Activated CD8-positive, alpha-beta memory T cell treated with anti-CD3 and anti-CD28 coated beads for 48 hours (primary cell): ENCODE measurements at regions not wholly inside any gene's neighbourhood (a gene's known extent, or its start where the extent isn't known, plus 50 kb on each side); places are given as distances from the start of the nearest gene placed in this dataset.
"Not testable (repeated sequence)": the region's sequence is repeated elsewhere in the genome, so short reads cannot be mapped to it uniquely, and the experiment has no call there.

Experiments used
- DNase-seq, 3 experiments: peaks; one replicate each; pipeline ENCODE4 v3.0.0-alpha.2; 2020; ENCODE audit warnings: low read depth in 2 of 3, low spot score in 2 of 3

GRCh38 chr9:95785209-95785608 lies 90.3 kb upstream of the ERCC6L2 start:
- DNase-seq = no peak

DNA sequence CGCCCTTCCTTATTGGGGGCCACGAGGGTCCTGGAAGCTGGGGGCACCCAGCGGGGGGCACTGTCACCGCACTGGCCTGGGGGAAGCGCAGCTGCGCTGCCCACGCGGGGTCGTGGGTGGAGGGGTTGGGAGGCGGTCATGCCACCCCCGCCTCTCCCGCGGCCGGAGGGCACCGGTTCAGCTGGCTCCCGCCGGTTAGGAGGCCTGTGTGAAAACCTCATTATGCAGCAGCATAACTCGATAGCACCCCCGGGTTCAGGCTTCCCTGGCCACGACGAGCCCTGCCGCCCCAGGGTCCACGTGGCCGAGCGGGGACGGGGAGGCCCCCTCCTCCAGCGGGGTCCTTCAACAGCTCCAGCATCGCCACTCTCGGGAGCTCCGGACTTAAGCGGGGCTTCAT lies 91.2 kb upstream of the ERCC6L2 start:
- DNase-seq = no peak

- DNase-seq = no peak
These were observed 92.0 kb upstream of the ERCC6L2 start for GRCh38 chr9:95783426-95783975.

DNA sequence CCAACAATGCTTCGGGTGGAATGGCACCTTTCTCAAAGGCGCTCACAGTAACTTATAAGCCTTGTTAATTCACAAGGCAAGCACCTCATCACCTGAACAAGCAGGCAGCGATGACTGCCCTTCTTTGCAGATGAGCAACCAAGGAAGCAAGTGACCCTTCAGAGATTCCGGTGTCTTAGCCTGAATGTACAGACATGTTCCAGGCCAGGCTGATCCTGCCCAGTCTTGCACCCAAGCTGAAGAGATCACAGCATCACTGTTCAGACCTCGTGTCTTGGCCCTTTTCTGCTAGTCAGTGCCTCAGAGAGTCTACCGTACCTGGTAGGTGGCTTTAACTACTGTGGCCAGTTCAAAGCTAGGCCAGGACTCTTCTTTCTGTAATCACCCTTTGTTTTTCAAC lies 94.7 kb upstream of the ERCC6L2 start:
- no peak for DNase-seq

- DNase-seq = no peak
These were observed 95.4 kb upstream of the ERCC6L2 start for GRCh38 chr9:95780121-95780520.

GRCh38 chr9:95779597-95779996 lies 95.9 kb upstream of the ERCC6L2 start:
- DNase-seq = not testable (repeated sequence)

DNA sequence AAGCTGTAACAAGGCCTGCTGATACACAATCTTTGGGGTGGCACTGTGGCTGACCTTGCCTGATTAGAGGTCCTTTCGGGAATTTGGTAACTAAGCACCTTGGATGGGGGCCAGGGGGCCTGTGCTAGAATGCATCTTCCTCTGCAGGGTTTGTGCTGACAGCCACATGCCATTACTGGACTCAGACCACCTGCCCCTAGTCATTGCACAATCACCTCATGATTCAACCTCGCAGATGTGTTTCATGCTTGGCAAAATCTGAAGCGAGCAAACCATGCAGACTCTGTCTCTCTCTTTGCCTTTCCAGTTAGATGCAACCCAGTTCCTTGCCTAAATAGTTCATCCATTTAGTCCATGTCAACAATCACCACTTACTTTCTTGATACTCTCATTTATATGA lies 96.5 kb upstream of the ERCC6L2 start:
- DNase-seq = no peak

DNA sequence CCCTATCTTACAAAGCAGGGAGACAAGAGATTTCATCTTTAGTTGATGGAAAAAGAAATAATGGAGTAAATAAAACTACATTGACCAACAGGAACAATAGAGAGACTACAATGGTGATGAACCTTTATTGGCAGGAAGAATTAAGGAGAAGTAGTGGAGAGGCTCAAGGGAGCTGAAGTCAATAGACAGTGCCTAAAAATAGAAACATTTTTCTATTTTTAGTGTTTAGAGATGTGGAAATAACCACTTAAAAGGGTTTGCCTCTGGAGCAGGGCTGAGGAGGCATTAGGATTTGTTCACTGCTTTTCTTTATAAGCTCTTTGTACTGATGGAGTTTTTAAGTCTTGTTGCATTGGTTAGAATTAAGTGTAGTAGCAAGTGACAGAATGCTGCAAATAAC lies 98.4 kb upstream of the ERCC6L2 start:
- no peak for DNase-seq

- DNase-seq = no peak
These were observed 99.3 kb upstream of the ERCC6L2 start for GRCh38 chr9:95776176-95776575.

GRCh38 chr9:95775191-95775590 lies 100.3 kb upstream of the ERCC6L2 start:
- no peak for DNase-seq

- DNase-seq = no peak
These were observed 102.5 kb upstream of the ERCC6L2 start for GRCh38 chr9:95773053-95773418.

- no peak for DNase-seq
These were observed 103.0 kb upstream of the ERCC6L2 start for GRCh38 chr9:95772320-95773052.

- DNase-seq = no peak
These were observed 103.8 kb upstream of the ERCC6L2 start for GRCh38 chr9:95771556-95772246.

DNA sequence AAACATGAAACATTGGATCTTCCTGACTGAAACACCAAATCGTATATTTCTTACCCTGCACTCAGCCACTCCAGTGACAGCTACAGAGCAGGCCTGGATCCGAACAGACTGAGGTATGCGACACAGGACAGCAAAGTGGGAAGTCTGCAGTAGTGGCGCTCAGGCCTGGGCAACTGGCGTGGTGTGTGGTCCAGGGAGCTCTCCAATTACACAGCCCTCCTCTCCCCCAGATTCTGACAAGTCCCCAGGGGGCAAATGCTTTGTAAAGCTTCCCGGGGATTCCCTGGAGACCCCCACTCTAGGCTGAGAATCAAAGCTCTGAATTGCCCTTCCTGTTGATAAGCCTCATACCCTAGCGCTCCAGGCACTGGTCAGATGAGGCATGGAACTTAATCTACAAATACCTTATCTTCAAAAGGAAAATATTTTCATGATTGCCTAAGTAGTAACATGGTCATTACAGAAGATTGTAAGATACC lies 104.8 kb upstream of the ERCC6L2 start:
- no peak for DNase-seq

DNA sequence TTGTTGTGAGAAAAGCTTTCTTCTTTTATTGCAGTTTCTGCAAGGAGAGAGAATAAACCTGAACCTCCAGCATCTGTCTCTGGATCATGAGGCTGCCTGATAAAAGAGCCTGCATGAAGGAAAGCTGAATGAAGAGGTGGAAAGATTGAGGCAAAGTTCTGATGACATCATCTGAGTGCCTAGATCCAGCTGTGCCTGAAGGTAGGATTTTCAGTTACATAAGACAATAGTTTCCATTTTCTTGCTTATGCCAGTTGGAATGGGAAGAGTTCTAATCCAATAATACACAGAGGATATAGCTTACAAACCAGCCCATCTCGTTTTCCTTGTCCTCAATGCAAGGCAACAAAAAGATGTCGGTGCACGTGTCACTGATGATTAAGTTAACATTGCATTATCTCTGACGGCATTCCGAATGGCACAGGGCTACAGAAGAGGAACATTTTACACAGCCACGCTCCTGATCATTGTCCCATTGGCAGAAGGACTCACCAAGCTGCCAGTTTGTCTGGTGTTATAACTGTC lies 105.5 kb upstream of the ERCC6L2 start:
- no peak for DNase-seq

GRCh38 chr9:95769473-95769872 lies 106.0 kb upstream of the ERCC6L2 start:
- DNase-seq = no peak

GRCh38 chr9:95766906-95767305 lies 108.6 kb upstream of the ERCC6L2 start:
- no peak for DNase-seq

DNA sequence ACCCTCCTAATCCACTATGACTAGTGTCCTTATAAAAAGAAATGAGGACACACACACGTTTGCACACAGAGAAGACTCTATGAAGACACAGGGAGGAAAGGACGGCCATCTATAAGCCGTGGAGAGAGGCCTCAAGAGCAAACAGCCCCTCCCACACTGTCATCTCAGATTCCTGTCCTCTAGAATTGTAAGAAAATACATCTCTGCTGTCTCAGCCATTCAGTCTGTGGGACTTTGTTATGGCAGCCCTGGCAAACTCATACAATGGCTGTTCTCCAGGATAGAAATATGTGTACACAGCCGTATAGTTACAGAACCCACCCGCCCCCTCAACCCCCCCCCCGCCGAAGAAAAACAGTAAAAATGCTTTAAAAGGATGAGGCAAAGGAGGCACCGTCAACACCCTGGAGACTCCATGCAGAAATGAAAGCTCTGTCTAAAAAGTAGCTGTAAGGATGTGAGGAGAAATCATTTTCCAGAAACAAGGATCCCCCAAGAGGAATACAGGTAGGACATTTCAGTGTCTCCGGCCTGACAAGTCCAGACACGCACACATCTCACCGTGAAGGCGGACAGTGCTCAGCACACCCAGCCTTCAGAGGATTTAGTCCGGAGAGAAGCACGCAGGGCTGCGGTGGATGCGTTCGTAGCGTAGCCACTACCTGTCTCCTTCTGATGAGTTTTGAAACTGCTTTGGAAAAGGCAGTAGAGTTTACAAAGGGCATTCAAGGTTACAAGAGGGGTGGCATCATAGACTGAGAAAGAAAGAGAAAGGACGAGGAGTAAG lies 110.8 kb upstream of the ERCC6L2 start:
- DNase-seq = no peak

- DNase-seq = no peak
These were observed 111.5 kb upstream of the ERCC6L2 start for GRCh38 chr9:95763983-95764382.

DNA sequence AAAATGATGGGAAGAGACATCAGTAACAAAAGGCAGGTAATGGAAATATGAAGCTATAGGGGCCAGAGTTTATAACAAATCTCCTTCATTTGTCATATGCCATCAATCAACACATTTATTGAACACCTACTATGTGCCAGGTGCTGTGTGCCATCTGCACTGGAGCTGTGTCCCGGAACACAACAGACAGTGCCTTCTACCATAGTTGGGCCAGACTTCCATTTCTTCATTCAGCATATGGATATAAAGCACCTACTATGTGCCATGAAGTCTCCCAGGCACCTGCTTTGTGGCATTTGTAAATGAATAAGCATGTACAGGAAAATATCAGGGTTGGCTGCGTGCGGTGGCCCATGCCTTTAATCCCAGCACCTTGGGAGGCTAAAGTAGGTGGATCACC lies 112.5 kb upstream of the ERCC6L2 start:
- no peak for DNase-seq

DNA sequence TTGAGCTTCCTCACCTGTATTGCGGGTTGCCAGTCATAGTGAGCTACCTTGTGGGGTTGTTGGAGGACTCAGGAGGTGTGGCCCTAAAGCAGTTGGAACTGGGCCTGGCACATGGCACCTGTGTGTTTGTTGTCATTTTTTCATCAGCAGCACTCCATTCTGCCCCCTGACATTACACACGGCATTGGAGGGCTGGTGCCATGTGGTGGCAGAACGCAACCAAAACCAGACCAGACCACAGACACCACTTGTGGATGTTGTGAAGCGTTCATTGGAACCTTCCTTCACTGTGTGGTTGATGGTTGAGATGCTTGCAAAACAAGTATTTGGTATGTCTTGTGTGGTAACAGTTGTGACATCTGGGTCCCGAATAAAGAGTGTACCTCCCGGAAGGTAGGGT lies 113.2 kb upstream of the ERCC6L2 start:
- DNase-seq = no peak
